OCI-M1 (cell line): ENCODE measurements at regions not wholly inside any gene's neighbourhood (a gene's known extent, or its start where the extent isn't known, plus 50 kb on each side); places are given as distances from the start of the nearest gene placed in this dataset.
"Not testable (repeated sequence)": the region's sequence is repeated elsewhere in the genome, so short reads cannot be mapped to it uniquely, and the experiment has no call there.

Experiments
- DNase-seq: peaks from one replicate; lab custom pipeline; 2025; lab: John Stamatoyannopoulos, UW

DNA sequence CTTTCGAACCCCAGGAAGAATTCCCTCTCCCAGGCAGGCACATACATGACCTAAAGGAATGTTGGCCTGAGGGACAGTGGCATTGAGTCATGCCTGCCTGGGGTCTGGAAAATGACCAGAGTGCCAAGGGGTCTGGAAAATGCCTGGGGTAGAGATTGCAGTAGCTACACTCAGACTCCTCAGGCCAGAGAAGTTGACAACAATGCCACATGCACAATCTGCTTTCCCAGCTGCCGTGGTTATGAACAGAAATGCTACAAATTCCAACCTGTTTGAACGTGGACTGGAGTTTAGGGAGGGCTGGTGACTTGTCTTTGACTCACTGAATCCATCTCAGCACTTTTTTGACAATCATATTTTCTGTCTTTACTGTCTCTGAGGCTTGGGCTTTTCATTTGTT is 250.0 kb downstream of the ABCC12 start:
- no peak for DNase-seq

DNA sequence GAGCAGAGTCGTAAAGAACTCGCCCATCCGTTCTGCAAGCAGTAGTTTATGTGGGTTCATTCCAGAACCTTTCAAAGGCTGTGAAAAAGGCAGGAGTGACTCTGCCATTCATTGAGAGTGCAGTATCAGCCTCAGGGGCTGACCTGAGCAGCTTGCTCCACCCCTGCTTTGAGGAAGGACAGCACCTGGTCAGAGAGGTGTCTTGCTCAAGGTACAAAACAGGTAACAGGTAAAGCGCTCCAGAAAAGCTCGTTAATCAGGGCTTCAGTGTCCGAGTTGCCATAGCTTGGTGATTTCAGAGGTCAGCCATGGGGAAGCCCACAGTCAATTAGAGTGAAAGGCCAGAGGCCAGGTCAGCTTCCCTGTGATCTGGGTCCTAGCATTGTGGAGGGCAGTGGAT is 251.1 kb downstream of the ABCC12 start:
- DNase-seq: no peak

DNA sequence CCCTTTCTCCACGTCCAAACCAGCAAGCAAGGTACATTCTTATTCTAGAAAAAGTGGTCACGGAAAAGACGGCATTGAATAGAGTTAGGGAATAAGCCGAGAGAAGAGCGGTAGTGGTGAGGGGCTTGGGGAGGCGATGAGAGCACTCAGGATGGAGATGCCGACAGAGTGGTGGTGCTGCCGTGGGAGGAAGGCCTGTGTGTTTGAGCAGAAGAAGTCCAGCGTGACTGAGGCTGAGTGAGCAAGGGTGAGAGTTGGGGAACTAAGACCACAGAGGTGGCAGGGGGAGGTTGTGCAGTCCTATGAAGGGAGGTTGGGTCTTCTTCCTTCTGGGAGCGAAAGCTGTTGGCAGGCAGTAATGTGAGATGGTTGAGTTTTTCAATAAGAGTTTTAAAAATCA is 252.3 kb downstream of the ABCC12 start:
- DNase-seq: no peak

DNA sequence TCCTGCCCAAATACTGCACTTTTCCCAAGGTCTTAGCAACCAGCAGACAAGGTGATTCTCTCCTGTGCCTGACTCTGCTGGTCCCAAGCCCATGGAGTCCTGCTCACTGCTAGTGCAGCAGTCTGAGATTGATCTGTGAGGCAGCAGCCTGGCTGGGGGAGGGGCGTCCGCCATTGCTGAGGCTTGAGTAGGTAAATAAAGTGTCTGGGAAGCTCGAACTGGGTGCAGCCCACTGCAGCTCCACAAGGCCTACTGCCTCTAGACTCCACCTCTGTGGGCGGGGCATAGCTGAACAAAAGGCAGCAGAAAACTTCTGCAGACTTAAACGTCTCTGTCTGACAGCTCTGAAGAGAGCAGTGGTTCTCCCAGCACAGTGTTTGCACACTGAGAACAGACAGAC is 258.7 kb downstream of the ABCC12 start:
- not testable (repeated sequence) for DNase-seq

DNA sequence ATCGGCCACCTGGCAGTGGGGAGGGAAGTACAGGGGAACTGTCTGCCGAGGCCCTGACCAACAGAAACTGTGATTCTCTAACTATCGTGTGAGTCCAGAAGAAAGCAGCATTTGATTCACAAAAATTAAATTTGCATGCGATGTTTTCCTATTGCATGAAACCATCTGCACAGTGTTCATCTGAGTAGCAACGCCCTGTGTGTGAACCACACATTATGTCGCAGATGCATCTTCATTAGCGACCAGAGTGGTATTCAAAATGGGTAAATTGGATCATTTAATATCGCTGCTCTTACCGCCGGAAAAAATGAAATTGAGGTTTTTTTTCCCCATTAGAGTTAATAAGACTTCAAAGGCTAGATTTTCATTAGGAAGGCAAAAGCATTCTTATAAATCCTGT is 260.6 kb downstream of the ABCC12 start:
- no peak for DNase-seq

DNA sequence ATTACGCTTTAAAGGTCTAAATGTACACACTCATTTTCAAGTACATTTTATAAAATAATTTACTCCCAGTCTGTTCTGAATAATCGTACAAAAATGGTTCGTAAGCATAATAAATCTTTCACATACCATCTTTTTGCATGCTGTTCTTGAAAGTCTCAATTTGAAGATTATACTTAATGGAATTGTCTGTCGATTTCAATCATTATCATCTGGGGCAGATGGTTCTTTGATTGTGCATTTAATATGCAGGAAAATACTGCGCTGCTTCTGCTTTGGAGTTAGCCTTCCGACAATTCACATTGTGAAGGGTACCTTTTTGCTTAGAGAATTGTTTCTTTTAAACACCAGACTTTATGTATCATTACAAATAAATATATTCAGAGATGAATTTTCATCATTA is 262.8 kb downstream of the ABCC12 start:
- DNase-seq: no peak

DNA sequence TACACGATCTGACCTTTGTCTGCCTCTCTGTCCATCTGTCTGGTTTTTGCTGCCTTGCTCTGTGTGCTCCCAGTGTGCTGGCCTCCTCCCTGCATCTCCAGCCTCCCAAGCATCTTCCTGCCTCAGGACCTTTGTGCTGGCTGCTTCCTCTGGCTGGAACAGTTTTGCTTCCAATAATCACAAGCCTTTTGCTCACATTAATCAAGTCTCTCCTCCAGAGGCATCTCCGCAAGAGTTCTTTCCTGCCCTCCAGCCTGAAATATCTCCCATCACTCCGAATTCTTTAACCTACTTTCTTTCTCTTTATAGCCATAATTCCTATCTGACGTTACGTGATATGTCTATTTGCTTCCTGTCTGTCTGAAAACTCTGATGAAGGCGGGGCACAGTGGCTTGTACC is 267.1 kb downstream of the ABCC12 start:
- DNase-seq: no peak

DNA sequence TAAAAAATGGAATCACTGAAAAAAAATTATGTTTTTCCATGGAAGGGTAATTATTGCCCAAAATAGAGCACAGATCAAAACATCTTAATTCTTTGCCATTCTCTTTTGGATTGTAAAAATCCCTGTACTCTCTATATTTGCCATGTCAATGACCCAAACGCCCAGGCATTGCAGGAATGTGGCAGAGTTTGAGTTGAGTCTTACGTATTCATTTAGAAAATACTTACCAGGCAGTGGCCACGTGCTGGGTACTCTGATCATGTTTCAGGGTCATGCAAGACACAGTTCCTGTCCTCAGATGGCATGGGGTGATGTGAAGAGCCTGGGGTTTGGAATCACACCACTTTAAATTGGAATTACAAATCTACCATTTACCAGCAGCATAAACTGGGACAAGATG is 267.7 kb downstream of the ABCC12 start:
- no peak for DNase-seq

DNA sequence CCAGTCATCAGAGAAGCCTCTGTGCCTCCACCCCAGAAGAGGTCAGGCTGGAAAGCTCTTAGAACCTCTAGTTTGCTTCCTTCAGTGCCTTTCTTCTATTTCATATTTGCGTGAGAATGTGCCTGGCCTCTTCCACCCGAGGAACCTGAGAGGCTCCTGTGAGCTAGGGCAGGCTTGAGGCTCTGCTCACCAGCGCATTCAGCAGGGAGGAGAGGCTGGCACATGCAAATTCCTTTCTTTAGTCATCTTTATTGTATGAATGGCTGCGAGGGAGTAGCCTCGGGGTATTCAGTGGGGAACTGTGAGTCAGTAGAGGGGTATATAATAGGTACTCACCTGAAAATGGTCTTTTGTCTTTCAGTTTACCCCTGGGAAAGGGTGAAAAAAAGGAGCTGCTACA is 268.3 kb downstream of the ABCC12 start:
- no peak for DNase-seq

DNA sequence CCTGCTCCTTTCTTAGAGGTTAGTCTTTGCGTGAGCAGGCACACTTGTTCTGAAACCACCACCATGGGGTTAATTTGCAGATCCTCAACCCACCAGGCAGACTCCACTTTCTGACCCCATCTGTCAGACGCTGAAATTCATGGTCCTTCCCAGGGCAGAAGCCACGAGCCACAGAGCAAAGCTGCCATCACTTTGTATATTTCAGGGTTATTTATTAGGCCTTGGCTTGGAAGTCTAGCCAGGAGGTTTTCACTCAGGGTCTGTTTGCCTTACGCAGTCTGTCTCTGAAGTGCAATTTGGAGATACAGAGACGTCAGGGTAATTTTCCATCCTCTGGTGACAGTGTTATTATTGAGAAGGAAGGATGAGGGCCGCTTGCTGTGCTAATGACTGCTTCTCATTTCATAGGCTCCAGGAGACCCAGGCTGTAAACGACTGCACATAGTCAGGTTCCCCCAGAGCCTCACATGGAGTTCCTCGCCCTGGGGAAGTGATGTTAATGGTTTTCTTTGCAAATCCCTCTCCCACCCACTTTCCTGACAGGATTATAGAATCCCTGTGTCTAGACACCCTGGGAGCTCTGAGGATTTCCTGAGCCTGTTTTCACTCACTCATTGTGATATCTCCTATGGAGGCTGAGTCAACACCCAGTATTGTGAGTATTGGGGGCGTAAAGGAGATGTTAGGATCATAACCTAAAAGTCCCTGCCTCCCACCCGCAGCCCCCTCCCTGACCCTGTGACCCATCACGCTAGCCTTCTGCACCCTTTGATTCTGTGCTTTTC is 269.0 kb downstream of the ABCC12 start:
- no peak for DNase-seq

DNA sequence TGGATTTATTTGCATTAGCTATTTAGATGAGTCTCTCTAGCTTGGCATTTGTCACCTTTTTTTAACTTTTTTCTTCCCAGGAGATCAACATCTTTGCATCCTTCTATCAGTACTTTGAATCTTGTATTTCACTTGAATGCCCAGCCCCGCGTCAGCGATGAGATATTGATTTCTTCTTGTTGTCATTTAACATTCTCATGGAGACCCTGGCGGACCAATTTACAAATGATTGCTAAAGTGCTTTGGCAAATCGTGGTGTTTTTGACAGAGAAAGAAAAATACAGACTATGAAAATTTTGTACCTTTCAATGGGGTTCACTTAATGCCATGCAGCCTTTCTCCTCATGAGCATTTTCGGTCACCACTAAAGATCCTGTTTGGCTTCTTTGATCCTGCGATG is 269.7 kb downstream of the ABCC12 start:
- DNase-seq: no peak

DNA sequence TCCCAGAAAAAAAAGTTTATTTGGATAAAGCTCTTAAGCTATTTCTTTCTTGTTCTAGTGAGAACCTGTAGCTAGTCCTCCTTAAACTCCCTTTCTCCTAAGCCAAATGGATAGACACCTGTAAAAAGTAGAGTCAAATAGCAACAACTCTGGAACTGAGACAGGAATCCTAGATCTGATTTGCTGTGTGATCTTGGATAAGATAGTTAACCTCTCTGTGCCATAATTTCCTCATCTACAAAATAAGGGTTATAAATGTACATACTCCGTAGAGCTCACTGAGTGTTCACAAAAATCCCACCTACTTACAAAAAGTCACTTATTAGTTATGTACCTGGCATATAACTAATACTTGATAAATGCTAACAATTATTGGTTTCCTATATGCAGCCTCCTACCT is 270.3 kb downstream of the ABCC12 start:
- no peak for DNase-seq

DNA sequence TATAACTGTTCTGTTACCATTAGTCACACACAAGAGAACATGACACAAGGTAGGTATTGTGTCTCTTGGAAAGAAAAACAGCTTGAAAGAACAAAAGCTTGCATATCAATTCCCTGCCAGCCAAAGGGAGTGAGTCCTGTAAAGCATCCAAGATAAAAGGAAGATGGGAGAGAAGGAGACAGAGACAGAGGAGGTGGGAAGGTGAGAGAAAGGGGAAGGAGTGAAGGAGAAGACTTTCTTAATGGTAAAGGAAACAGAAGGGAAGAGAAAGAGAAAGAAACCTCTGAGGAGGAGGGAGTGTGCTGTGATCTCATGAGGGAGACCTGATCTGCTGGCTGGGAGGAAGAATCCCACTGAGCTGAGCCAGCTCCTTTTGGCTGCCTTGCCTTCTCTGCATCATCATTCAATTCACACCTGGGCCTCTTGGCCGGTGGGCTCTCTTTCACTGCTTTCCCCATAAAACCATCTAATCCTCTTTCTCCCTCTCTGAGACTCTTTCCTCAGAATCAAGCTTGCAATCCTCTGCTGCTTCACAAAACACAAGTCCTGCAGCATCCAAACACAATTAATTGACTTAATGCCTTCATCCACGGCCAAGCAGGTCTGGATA is 271.6 kb downstream of the ABCC12 start:
- no peak for DNase-seq

DNA sequence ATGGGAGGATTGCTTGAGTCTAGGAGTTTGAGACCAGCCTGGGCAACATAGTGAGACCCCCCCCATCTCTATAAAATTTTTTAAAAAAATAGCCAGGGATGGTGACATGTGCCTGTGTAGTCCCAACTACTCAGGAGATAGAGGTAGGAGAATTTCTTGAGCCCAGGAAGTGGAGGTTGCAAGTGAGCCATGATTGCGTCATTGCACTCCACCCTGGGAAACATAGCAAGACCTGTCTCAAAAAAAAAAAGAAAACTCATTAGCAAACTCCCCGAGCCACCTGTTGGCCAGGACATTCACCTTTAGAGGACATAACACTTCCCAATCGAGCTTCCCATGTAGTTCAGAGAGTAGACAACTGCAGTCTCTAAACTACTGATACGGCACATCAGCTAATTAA is 274.2 kb downstream of the ABCC12 start:
- no peak for DNase-seq

DNA sequence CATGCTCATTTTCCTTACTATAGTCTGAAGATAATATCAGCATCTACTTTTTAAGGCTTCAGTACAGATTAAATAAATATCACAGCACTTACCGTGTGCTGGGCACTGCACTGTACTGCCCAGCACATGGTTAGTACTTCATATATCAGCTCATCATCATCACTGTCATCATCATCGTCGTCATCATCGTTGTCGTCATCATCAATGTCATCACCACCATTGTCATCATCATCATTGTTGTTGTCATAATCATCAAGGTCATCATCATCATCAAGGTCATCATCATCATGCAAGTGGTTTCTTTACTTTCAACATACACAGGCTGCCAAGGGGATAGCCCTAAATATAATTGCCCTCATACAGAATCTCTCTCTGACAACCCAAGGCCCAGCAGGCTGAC is 275.1 kb downstream of the ABCC12 start:
- DNase-seq: no peak

DNA sequence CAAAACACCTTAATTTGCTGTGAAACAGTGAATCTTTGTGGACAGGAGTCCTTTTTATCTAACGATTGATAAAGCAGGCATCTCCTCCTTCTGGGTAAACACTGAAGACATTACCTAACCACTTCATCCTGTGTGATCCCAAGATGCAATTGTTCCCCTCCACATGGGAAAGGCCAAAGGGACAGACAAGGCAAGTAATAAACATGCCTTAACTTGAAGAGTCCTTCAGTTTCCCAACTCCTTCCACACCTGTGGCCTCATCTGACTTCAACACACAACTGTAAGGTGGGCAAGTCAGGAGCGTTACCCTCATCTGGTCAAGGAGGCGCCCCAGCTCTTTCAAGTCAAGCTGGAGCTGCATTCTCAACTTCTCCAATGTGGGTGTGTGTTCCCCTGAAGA is 278.6 kb downstream of the ABCC12 start:
- DNase-seq: no peak

DNA sequence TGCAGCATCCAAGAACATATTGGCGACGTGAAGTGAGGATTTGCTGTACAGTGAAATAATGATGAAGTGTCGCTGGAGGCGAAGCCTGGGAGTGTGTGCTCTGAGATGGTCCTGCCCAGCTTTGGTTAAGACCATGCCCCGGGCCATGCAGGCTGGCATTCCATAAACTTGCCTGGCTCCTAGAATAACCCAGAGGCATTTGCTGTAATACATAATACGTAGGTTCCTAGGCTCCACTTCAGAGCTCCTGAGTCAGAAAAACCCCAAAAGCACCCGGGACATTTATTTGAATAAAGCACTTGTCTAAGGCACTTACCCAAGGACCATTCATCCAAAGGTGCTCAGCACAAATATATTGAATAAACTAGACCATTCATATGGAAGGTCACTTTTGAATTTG is 279.3 kb downstream of the ABCC12 start:
- peak; percentile 0 for DNase-seq

DNA sequence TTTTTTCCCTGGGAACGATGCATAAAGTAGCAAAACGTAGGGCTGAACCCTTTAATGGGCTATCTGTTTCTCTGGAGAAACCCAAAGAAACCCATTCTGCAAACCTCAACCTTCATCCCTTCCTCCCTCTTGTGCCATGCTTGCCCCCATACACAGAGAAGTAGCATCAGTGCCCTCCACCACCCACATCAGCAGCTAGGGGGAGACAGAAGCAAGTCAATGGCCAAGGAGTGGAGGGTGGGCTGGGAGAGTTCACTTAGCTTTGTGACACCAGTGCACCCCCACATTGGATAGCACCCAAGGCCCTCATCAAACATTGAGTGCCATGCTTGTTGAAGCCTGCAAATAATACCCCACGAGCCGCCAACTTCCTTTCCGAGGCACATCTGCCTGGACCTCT is 282.4 kb downstream of the ABCC12 start:
- DNase-seq: peak; percentile 0

DNA sequence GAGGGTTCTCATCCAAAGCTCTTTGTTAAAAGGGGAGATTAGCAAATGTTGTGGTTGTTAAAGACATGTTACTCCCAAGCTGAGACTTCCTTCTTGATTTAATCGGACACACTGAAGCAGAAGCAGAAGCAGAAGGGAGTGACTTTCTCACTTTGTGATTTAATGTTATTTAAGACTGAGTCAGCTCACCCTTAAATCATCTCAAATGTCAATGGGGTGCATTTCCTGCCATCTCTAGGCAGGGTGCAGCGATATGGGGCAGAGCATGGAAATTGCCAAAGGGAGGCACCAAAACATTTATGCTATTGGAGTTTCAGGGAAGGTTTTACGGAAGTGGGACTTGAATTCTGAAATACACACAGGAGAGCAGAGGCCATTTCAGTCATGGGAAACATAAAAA is 283.6 kb downstream of the ABCC12 start:
- DNase-seq: no peak

DNA sequence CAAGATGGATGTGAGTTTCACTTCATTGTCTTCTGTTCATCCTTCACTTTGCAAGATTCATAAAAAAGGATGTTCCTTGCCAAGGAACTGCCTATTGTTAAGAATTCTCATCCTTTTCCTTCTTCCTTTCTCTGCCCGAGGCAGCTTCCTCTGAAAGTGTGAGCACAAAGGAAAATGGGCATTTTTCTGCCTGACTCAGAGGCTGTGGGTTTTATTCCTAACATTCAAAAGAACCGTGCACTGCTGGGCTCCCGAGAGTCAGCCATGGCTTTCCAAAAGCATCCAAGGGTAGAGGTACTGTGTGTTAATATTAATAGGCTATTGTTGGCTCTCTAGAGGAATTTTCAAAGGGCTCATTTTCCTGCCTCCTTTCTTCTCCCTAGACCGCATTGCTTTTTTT is 289.4 kb downstream of the ABCC12 start:
- DNase-seq: no peak

DNA sequence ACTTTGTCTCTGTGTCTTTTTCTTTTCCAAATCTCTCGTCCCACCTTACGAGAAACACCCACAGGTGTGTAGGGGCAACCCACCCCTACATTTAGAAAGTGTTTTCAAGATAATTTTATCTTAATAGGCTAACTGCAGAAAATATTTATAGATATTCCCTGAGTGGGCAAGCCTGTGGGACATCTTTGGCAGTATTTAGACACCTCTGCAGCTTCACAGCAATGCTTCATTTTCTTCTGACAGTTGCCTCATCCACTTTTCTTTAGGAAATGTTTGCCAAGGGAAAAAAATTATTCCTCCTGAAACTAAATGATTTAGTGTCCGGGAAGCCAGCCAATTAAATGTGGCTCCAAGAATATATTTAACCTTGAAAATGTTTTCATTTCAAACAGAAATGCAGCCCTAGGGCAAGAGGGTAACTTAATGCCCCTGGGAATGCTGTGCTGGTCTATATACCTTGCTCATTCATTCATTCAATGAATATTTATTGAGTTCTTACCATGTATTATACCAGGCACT is 290.4 kb downstream of the ABCC12 start:
- no peak for DNase-seq

DNA sequence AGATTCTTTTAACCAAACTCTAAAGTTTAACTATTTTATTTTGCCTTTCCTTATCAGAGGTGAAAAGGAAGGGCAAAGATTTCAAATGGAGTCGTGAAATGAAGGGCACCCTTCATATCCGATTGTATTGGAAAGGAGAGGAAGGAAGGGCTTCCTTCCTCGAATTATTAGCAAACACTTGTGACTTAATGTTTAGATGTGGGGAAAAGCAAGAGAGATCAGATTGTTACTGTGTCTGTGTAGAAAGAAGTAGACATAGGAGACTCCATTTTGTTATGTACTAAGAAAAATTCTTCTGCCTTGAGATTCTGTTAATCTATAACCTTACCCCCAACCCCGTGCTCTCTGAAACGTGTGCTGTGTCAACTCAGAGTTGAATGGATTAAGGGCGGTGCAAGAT is 291.5 kb downstream of the ABCC12 start:
- not testable (repeated sequence) for DNase-seq

DNA sequence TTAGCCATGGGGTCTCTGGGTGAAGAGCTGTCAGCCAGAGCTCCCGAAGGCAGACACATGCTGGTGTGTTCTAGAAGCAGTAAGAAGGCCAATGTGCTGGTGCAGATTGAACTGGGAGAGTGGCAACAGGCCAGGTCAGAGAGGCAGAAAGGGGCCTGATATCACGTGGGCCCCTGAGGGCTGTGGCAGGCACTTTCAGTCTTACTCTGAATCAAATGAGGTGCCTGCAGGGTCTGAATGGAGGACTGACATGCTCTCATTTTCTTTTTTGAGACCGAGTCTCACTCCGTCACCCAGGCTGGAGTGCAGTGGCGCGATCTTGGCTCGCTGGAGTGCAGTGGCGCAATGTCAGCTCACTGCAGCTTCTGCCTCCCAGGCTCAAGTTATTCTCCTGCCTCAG is 293.8 kb downstream of the ABCC12 start:
- no peak for DNase-seq
